GM21576 (cell line): ENCODE measurements at regions not wholly inside any gene's neighbourhood (a gene's known extent, or its start where the extent isn't known, plus 50 kb on each side); places are given as distances from the start of the nearest gene placed in this dataset.
"Not testable (repeated sequence)": the region's sequence is repeated elsewhere in the genome, so short reads cannot be mapped to it uniquely, and the experiment has no call there.

Source experiments
- ATAC-seq: cut with Tn5 transposase; IDR thresholded peaks from one replicate; pipeline ENCODE4 v1.9.1; 2021; ENCODE audit warnings: mild to moderate bottlenecking, moderate library complexity; ENCODE audit not compliant: unreplicated experiment

GRCh38 chr11:98703779-98704556 is 316.8 kb upstream of the CNTN5 start:
- no peak for ATAC-seq

GRCh38 chr11:98710026-98710425 is 310.7 kb upstream of the CNTN5 start:
- no peak for ATAC-seq

DNA sequence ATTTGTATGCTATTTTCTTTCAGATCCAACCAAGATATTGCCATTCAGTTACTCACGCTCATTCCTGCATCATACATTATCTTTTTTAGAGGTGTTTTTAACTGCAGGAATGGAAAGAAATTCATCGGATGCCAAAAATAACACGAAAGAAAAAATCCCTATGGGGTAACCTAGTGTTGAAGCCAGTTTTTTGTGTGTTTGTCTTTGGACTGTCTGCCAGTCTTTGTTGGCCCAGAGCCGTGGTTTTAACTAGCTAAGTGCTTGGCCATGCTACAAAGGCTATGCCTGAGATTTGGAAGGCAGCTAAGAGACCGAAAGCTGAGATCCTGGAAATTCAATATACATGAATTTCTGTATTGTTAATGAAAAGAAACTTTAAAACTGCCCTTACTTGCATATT is 309.8 kb upstream of the CNTN5 start:
- no peak for ATAC-seq

- ATAC-seq: no peak
Observed at GRCh38 chr11:98720951-98721350, 299.8 kb upstream of the CNTN5 start.

- no peak for ATAC-seq
Observed at GRCh38 chr11:98725471-98725870, 295.3 kb upstream of the CNTN5 start.

- no peak for ATAC-seq
Observed at GRCh38 chr11:98728421-98728820, 292.3 kb upstream of the CNTN5 start.

- no peak for ATAC-seq
Observed at GRCh38 chr11:98729118-98729517, 291.6 kb upstream of the CNTN5 start.

DNA sequence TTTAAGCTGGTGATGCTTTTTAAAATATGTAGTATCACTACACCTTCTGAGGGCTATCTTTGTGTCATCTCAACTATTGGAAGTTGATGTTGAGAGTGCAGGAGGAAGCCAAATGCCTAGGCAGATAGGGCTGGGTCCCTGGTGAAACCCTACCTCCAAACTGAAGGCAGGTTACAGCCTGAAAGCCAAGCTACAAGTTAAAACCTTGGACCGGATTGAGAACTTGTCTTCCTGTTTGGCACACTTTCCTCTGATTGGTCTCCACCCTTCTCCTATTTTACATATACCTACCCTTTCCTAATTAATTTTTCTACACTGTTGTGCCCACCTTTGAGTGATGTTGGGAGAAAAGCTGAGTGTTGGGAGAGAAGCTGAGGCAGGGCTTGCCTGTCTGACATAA is 287.8 kb upstream of the CNTN5 start:
- ATAC-seq: no peak

GRCh38 chr11:98733378-98733777 is 287.4 kb upstream of the CNTN5 start:
- not testable (repeated sequence) for ATAC-seq

GRCh38 chr11:98734686-98735085 is 286.1 kb upstream of the CNTN5 start:
- no peak for ATAC-seq

GRCh38 chr11:98736833-98737232 is 283.9 kb upstream of the CNTN5 start:
- ATAC-seq: no peak

DNA sequence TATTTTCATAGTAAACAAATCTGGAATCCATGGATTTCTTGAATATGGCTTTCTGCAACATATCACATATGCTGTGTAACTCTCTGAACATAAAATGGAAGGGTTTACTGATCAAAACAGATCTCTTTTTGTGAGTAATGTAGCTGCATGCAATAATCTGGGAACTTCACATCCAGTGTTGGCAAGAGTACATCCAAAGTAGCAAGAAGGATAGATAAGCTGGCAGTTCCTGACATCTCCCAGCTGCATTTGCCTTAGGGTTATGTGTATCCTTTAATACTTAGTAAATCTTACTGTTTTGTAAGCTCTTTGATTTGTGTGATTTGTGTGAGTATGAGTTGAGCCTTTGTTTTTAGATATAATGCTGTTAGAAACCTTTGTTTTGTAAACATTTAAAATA is 280.4 kb upstream of the CNTN5 start:
- no peak for ATAC-seq

DNA sequence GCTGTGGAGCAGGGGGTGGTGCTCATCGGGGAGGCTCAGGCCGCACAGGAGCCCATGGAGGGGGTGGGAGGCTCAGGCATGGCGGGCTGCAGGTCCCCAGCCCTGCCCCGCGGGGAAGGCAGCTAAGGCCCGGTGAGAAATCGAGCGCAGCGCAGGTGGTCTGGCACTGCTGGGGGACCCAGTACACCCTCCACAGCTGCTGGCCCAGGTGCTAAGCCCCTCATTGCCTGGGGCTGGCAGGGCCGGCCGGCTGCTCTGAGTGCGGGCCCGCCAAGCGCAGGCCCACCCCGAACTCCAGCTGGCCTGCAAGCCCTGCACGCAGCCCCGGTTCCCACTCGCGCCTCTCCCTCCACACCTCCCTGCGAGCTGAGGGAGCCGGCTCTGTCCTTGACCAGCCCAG is 257.3 kb upstream of the CNTN5 start:
- not testable (repeated sequence) for ATAC-seq

DNA sequence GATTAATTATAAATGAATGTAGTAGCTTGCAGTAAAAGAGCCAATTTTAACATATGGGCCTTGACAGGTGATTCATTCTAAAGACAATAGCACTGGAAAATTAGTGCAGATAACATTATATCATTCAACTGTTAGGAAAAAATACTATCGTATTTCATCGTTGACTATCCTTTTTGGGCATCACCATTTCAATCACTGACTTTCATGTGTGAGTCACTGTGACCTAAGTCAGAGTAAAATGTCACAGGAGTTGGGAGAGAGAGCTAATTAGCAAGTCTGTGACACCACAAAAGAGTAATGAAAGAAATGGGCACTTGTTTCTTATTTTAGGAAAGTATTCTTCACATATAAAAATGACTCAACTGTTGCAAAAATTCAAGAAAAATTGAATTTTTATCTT is 253.8 kb upstream of the CNTN5 start:
- ATAC-seq: no peak

- ATAC-seq: not testable (repeated sequence)
Observed at GRCh38 chr11:98770046-98770445, 250.7 kb upstream of the CNTN5 start.

DNA sequence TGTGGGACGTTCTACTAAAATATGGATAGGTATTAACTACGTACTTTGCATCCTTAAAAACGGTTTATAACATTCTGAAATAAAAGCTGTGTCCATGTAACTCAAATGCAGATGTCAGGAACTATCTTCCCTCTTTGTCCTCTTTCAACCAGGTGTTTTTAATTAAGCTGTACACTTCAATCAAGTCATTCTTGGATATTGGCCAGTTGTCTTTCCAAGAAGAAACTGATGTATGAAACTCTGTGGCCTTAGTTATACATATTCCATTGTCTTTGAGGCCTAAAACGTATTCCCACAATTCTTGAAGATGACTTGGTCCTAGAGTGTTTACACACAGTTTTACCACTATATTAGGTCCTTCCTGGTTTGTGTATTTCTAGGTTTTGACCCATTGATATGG is 249.0 kb upstream of the CNTN5 start:
- no peak for ATAC-seq

GRCh38 chr11:98772893-98773292 is 247.9 kb upstream of the CNTN5 start:
- ATAC-seq: no peak

DNA sequence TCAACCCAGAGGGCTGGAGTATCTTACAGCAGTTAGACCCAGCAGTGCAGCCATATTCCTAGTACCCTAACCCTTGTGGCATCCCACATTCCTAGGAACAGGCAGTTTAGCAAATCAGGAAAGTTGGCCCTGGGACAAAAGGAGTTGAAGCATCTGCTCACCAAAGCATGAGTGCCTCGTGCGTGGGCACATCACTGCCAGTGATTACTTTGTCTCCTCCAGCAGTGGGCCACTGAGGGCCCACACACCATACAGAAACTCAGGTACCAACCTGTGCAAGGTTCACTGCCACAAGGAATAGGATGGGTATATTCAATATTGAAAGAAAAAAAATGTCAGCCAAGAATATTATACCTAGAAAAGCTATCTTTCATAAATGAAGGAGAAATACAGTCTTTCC is 227.5 kb upstream of the CNTN5 start:
- no peak for ATAC-seq

- no peak for ATAC-seq
Observed at GRCh38 chr11:98798333-98798732, 222.4 kb upstream of the CNTN5 start.

- ATAC-seq: no peak
Observed at GRCh38 chr11:98800696-98801095, 220.1 kb upstream of the CNTN5 start.

- no peak for ATAC-seq
Observed at GRCh38 chr11:98828986-98829708, 191.6 kb upstream of the CNTN5 start.

- no peak for ATAC-seq
Observed at GRCh38 chr11:98829971-98830370, 190.8 kb upstream of the CNTN5 start.
